H1 (cell line): ENCODE measurements at regions not wholly inside any gene's neighbourhood (a gene's known extent, or its start where the extent isn't known, plus 50 kb on each side); places are given as distances from the start of the nearest gene placed in this dataset.

ENCODE experiments used
- CTCF ChIA-PET: fragments of 300-600 bp; sonication (Branson Sonifier 250); formaldehyde crosslinking; loops from one replicate; lab custom pipeline; 2021; ENCODE audit not compliant: partially characterized antibody; lab: Charles Lee
- POLR2A ChIA-PET: fragments of 300-600 bp; sonication (Branson Sonifier 250); formaldehyde crosslinking; loops from one replicate; lab custom pipeline; 2021; ENCODE audit warnings: inconsistent platforms; ENCODE audit not compliant: partially characterized antibody; lab: Charles Lee
- DNase-seq, 2 experiments: peaks; one replicate each; pipeline versions ENCODE4 v3.0.0 to v3.0.0-alpha.2; 2010 to 2022; ENCODE audit warnings: low spot score in 2 of 2, low read depth in 1 of 2, mixed read lengths in 1 of 2
- FAIRE-seq: peaks from 2 replicates; lab custom pipeline; 2011; peaks lifted over from hg19 to GRCh38; lab: Jason Lieb, UNC
- H2AFZ ChIP-seq: 2 replicates; pipeline ENCODE4 v1.8.1; 2012; ENCODE audit warnings: low read length, inconsistent platforms
- H2AK5ac ChIP-seq: 2 replicates; pipeline ENCODE4 v1.6.1; 2013; ENCODE audit warnings: low read depth, low read length
- H2BK120ac ChIP-seq: replicated peaks from 2 replicates; pipeline ENCODE3; 2013; ENCODE audit warnings: low read depth, low read length, inconsistent platforms
- H2BK12ac ChIP-seq: 2 replicates; pipeline ENCODE4 v1.6.1; 2013; ENCODE audit warnings: low read depth, low read length
- H2BK15ac ChIP-seq: 2 replicates; pipeline ENCODE4 v1.6.1; 2013; ENCODE audit warnings: low read length
- H2BK20ac ChIP-seq: 2 replicates; pipeline ENCODE4 v1.6.1; 2013; ENCODE audit warnings: low read length
- H2BK5ac ChIP-seq: 2 replicates; pipeline ENCODE4 v1.6.1; 2013; ENCODE audit warnings: low read depth, low read length
- H3K14ac ChIP-seq: 2 replicates; pipeline ENCODE4 v1.6.1; 2013; ENCODE audit warnings: inconsistent platforms; ENCODE audit not compliant: insufficient read length
- H3K18ac ChIP-seq: 2 replicates; pipeline ENCODE4 v1.6.1; 2013; ENCODE audit warnings: low read length; ENCODE audit errors: extremely low read depth
- H3K23ac ChIP-seq: 2 replicates; pipeline ENCODE4 v1.6.1; 2013; ENCODE audit warnings: inconsistent platforms; ENCODE audit not compliant: insufficient read length
- H3K23me2 ChIP-seq: 2 replicates; pipeline ENCODE4 v1.6.1; 2013; ENCODE audit warnings: low read depth, low read length
- H3K27ac ChIP-seq: 2 replicates; pipeline ENCODE4 v1.6.1; 2011; ENCODE audit warnings: low read depth, low read length, inconsistent platforms
- H3K27me3 ChIP-seq, 4 experiments: replicated peaks in 1 of 4; 1 replicate in 1 of 4; 2 replicates in 3 of 4; pipeline versions ENCODE4 v1.6.1 to v1.8.1; 2011 to 2013; ENCODE audit warnings: low read length in 3 of 4, mild to moderate bottlenecking in 3 of 4, inconsistent platforms in 2 of 4, mixed read lengths in 2 of 4, moderate library complexity in 1 of 4; ENCODE audit not compliant: control insufficient read depth in 3 of 4, insufficient read depth in 3 of 4; ENCODE audit errors: extremely low read depth in 1 of 4
- H3K36me3 ChIP-seq, 4 experiments: 2 replicates each; pipeline versions ENCODE4 v1.6.1 to v1.8.1; 2011 to 2013; ENCODE audit warnings: mild to moderate bottlenecking in 4 of 4, low read length in 3 of 4, moderate library complexity in 2 of 4, control low read depth in 1 of 4, inconsistent platforms in 1 of 4; ENCODE audit not compliant: insufficient read depth in 4 of 4, control insufficient read depth in 2 of 4
- H3K4ac ChIP-seq: replicated peaks from 2 replicates; pipeline ENCODE3; 2013; ENCODE audit warnings: low read length, low read depth, mixed read lengths, inconsistent platforms; ENCODE audit not compliant: insufficient read length
- H3K4me1 ChIP-seq, 4 experiments: replicated peaks in 1 of 4; 1 replicate in 1 of 4; 2 replicates in 3 of 4; pipeline versions ENCODE4 v1.6.1 to v1.8.1; 2011 to 2013; ENCODE audit warnings: low read length in 3 of 4, inconsistent platforms in 2 of 4, mixed read lengths in 1 of 4; ENCODE audit not compliant: insufficient read depth in 4 of 4, control insufficient read depth in 3 of 4
- H3K4me2 ChIP-seq, 2 experiments: 2 replicates each; pipeline versions ENCODE4 v1.6.1 to v1.8.1; 2011 to 2013; ENCODE audit warnings: low read depth in 2 of 2, low read length in 2 of 2, control low read depth in 1 of 2, inconsistent platforms in 1 of 2, mild to moderate bottlenecking in 1 of 2; ENCODE audit not compliant: insufficient read depth in 1 of 2
- H3K4me3 ChIP-seq, 4 experiments: fragments of 200-600, 300-600 bp in 1 of 4; sonication (generic), shearing (Covaris generic), sonication (Bioruptor Twin) in 1 of 4; 2 replicates each; pipeline versions ENCODE4 v1.5.1 to v1.8.1; 2011 to 2016; ENCODE audit warnings: low read length in 4 of 4, low read depth in 3 of 4, control low read depth in 2 of 4, inconsistent platforms in 2 of 4, mild to moderate bottlenecking in 2 of 4, mixed read lengths in 1 of 4, moderate library complexity in 1 of 4; ENCODE audit not compliant: insufficient read depth in 2 of 4; ENCODE audit errors: extremely low read depth in 1 of 4
- H3K56ac ChIP-seq: replicated peaks from 2 replicates; pipeline ENCODE3; 2013; ENCODE audit warnings: low read depth, mild to moderate bottlenecking, mixed read lengths, low read length, inconsistent platforms; ENCODE audit not compliant: insufficient read length
- H3K79me1 ChIP-seq: 2 replicates; pipeline ENCODE4 v1.6.1; 2013; ENCODE audit warnings: low read depth, low read length, control low read depth
- H3K79me2 ChIP-seq, 2 experiments: 2 replicates each; pipeline versions ENCODE4 v1.6.1 to v1.8.1; 2012 to 2013; ENCODE audit warnings: low read length in 2 of 2, mild to moderate bottlenecking in 2 of 2, inconsistent platforms in 1 of 2; ENCODE audit not compliant: insufficient read depth in 2 of 2, control insufficient read depth in 1 of 2
- H3K9ac ChIP-seq, 4 experiments: replicated peaks in 1 of 4; 1 replicate in 1 of 4; 2 replicates in 3 of 4; pipeline versions ENCODE4 v1.6.1 to v1.8.1; 2011 to 2013; ENCODE audit warnings: low read depth in 3 of 4, low read length in 3 of 4, control low read depth in 2 of 4, mild to moderate bottlenecking in 2 of 4, moderate library complexity in 2 of 4, inconsistent platforms in 1 of 4; ENCODE audit errors: extremely low read depth in 1 of 4
- H3K9me3 ChIP-seq, 2 experiments: 2 replicates each; pipeline versions ENCODE4 v1.6.1 to v1.8.1; 2012 to 2013; ENCODE audit warnings: mild to moderate bottlenecking in 2 of 2, moderate library complexity in 2 of 2, control low read depth in 1 of 2, inconsistent platforms in 1 of 2, low read depth in 1 of 2, low read length in 1 of 2, mixed read lengths in 1 of 2; ENCODE audit not compliant: insufficient read depth in 2 of 2
- H4K20me1 ChIP-seq, 2 experiments: replicated peaks in 1 of 2; 2 replicates each; pipeline versions ENCODE3 to v1.8.1; 2011 to 2013; ENCODE audit warnings: inconsistent platforms in 2 of 2, low read length in 2 of 2, mild to moderate bottlenecking in 1 of 2; ENCODE audit not compliant: insufficient read depth in 2 of 2, control insufficient read depth in 1 of 2
- H4K5ac ChIP-seq: 2 replicates; pipeline ENCODE4 v1.6.1; 2013; ENCODE audit warnings: low read length, low read depth, mixed read lengths, inconsistent platforms; ENCODE audit not compliant: insufficient read length
- H4K8ac ChIP-seq: 2 replicates; pipeline ENCODE4 v1.8.0; 2013; ENCODE audit warnings: mild to moderate bottlenecking, moderate library complexity, low read length, inconsistent platforms; ENCODE audit not compliant: insufficient read depth; ENCODE audit errors: extremely low read depth
- H4K91ac ChIP-seq: replicated peaks from 2 replicates; pipeline ENCODE3; 2013; ENCODE audit warnings: low read length, mixed read lengths, inconsistent platforms; ENCODE audit not compliant: insufficient read length
- BCL11A ChIP-seq, 2 experiments: IDR thresholded peaks; one replicate each; pipeline ENCODE4 v1.6.1; 2011; ENCODE audit warnings: low read depth in 2 of 2, low read length in 2 of 2, mild to moderate bottlenecking in 2 of 2
- CEBPB ChIP-seq: IDR thresholded peaks from 2 replicates; pipeline ENCODE4 v1.6.1; 2012; ENCODE audit warnings: low read depth, low read length
- CREB1 ChIP-seq: IDR thresholded peaks from 2 replicates; pipeline ENCODE4 v1.6.1; 2012; ENCODE audit warnings: inconsistent platforms
- FOSL1 ChIP-seq: IDR thresholded peaks from 2 replicates; pipeline ENCODE4 v1.6.1; 2011; ENCODE audit warnings: mild to moderate bottlenecking, low read depth, low read length, moderate library complexity; ENCODE audit not compliant: insufficient read depth
- RXRA ChIP-seq: IDR thresholded peaks from 2 replicates; pipeline ENCODE4 v1.6.1; 2011; ENCODE audit warnings: low read depth, mild to moderate bottlenecking, low read length, moderate library complexity; ENCODE audit not compliant: insufficient read depth
- SIX5 ChIP-seq: IDR thresholded peaks from 2 replicates; pipeline ENCODE4 v1.6.1; 2011; ENCODE audit warnings: mild to moderate bottlenecking, low read depth, low read length
- whole genome bisulfite sequencing, 2 experiments: shearing (Covaris generic) in 1 of 2; methylation state at CpG; one replicate each; pipeline versions ENCODE4 v1.1.6 to v1.1.7; 2013 to 2015; ENCODE audit warnings: low lambda C conversion rate in 2 of 2, mixed read lengths in 2 of 2, inconsistent platforms in 1 of 2, low coverage in 1 of 2, missing lambda C conversion rate in 1 of 2; ENCODE audit not compliant: insufficient replicate concordance in 2 of 2, insufficient coverage in 1 of 2, insufficient read length in 1 of 2; ENCODE audit errors: extremely low coverage in 1 of 2, missing lambda C conversion rate in 1 of 2; 5-methylcytosine and 5-hydroxymethylcytosine counted together

GRCh38 chr3:4907643-4908432 lies 71.4 kb upstream of the BHLHE40 start:
- DNase-seq (no peak), FAIRE-seq (no peak)
- peaks cover 0 to 6% (median 2%) of the 10 kb centered on the region in 4 experiments; a peak in 3 of 7 replicates for H3K4me1 ChIP-seq
- no peak overlapping the region for H3K4me2 ChIP-seq
- no peaks in the 10 kb centered on the region for H3K79me2 ChIP-seq
- H2BK120ac ChIP-seq = no peak overlapping the region
- H3K4me3 ChIP-seq = no peak overlapping the region
- no peak overlapping the region for H4K91ac ChIP-seq
- H4K5ac ChIP-seq = no peak overlapping the region
- no peaks in the 10 kb centered on the region for H3K9me3 ChIP-seq
- no peak overlapping the region for H4K8ac ChIP-seq
- no peaks in the 10 kb centered on the region; a peak in 1 of 7 replicates for H3K27me3 ChIP-seq
- no peak overlapping the region for H2BK5ac ChIP-seq
- H2BK12ac ChIP-seq = no peak overlapping the region
- H3K36me3 ChIP-seq = no peaks in the 10 kb centered on the region
- 89% methylated on average over 7 of the region's 7 CpGs; no CpG with 5 or more reads in 1 of the 2 experiments for WGBS, 2 experiments
- no peaks in the 10 kb centered on the region for H3K79me1 ChIP-seq
- H2AK5ac ChIP-seq = no peak overlapping the region
- no peak overlapping the region for H3K18ac ChIP-seq
- no peak overlapping the region for H3K56ac ChIP-seq
- H3K27ac ChIP-seq = no peak overlapping the region
- no peak overlapping the region for H3K9ac ChIP-seq
- H3K23ac ChIP-seq = no peak overlapping the region
- no peak overlapping the region for H3K14ac ChIP-seq
- CTCF ChIA-PET = interaction anchor here (0.6 to 2.6 kb wide), 5 partner anchors 13 to 208 kb away, joined by 3 to 12 read pairs (median 3); no protein-coding TSS in a partner anchor
- no peak overlapping the region for H2BK20ac ChIP-seq
- no peaks in the 10 kb centered on the region for H4K20me1 ChIP-seq
- TF ChIP-seq SIX5 (no peak), FOSL1 (no peak), CREB1 (no peak), CEBPB (no peak), RXRA (no peak), BCL11A (IDR thresholded peaks at IDR 0.05; ENCODE audit: low read depth in 2 of 2, low read length in 2 of 2) (no peak)
- H3K4ac ChIP-seq = no peak overlapping the region
- no peak overlapping the region for H2AFZ ChIP-seq
- POLR2A ChIA-PET = no interaction called here
- no peak overlapping the region for H2BK15ac ChIP-seq
- no peaks in the 10 kb centered on the region for H3K23me2 ChIP-seq
